OCI-LY1 (cell line): ENCODE measurements at regions not wholly inside any gene's neighbourhood (a gene's known extent, or its start where the extent isn't known, plus 50 kb on each side); places are given as distances from the start of the nearest gene placed in this dataset.

Source experiments
- EZH2 ChIP-seq: fragments of 200-600 bp; sonication (generic), shearing (Covaris generic); IDR thresholded peaks from 2 replicates; pipeline ENCODE4 v1.8.0; 2017; ENCODE audit warnings: borderline replicate concordance, mixed run types, mild to moderate bottlenecking, antibody characterized with exemption, low read length, moderate library complexity, mixed read lengths
- TF ChIP-seq, protein P1 (sequence below): fragments of 200-600 bp; sonication (generic), shearing (Covaris generic); IDR thresholded peaks from 2 replicates; pipeline ENCODE4 v1.5.1; 2017; ENCODE audit warnings: mild to moderate bottlenecking, antibody characterized with exemption, low read length, moderate library complexity, mixed read lengths

DNA sequence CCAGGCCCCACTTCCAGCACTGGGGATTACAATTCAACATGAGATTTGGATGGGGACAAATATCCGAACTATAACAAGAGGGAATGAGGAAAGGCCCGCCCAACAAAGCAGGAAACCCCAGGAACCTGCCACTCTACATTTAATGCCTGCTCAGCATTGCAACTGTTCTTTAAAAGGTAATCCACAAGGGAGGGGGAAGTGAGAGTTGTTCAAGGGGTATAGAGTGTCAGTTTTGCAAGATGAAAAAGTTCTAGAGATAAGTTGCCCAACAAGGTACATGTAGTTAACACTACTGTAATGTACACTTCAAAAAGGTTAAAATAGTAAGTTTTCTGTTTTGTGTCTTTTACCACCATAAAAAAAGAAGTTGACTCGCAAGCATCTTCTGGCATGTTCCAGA lies 137.6 kb downstream of the MBD2 start:
- TF ChIP-seq, protein P1, sequence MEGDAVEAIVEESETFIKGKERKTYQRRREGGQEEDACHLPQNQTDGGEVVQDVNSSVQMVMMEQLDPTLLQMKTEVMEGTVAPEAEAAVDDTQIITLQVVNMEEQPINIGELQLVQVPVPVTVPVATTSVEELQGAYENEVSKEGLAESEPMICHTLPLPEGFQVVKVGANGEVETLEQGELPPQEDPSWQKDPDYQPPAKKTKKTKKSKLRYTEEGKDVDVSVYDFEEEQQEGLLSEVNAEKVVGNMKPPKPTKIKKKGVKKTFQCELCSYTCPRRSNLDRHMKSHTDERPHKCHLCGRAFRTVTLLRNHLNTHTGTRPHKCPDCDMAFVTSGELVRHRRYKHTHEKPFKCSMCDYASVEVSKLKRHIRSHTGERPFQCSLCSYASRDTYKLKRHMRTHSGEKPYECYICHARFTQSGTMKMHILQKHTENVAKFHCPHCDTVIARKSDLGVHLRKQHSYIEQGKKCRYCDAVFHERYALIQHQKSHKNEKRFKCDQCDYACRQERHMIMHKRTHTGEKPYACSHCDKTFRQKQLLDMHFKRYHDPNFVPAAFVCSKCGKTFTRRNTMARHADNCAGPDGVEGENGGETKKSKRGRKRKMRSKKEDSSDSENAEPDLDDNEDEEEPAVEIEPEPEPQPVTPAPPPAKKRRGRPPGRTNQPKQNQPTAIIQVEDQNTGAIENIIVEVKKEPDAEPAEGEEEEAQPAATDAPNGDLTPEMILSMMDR = no peak
- TF ChIP-seq EZH2 = no peak
